NCI-H2196 (cell line): ENCODE measurements at regions not wholly inside any gene's neighbourhood (a gene's known extent, or its start where the extent isn't known, plus 50 kb on each side); places are given as distances from the start of the nearest gene placed in this dataset.

Experiments
- DNase-seq: peaks from one replicate; lab custom pipeline; 2025; ENCODE audit not compliant: unreplicated experiment; lab: John Stamatoyannopoulos, UW

- DNase-seq, result peak; percentile 69
Observed at GRCh38 chr5:160508780-160509361, 87.2 kb downstream of the PTTG1 start.

DNA sequence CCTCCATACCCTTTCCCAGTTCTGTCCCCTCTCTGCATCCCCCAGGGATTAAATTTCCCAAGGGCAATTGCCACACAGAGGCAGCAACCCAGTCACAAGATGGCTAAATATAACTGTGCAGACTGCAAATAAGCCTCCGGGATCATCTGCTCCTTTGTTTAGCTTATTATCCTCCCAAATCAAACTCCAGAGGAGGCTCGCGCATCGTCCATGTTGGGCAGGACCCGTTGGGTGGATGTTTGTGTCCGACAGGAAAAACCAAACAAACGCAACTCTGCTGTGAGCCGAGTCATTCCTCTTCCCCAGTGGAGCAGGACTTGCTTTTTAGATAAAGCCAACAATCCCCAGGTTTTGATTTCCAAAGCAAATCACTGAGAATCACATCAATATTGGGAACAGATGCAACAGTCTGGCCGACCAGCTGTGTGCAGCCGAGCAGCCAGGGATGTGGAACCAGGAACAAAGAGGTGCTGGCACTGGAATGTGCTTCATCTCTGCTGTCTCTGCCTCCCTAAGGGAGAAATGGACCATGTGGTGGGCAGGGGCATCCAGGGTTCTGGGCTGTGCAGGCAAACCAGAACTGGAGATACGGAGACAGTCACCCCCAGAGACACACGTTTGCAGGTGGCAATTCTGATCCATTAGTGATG is 89.8 kb downstream of the PTTG1 start:
- no peak for DNase-seq
